ENCODE measurements at regions not wholly inside any gene's neighbourhood (a gene's known extent, or its start where the extent isn't known, plus 50 kb on each side); places are given as distances from the start of the nearest gene placed in this dataset.

DNA sequence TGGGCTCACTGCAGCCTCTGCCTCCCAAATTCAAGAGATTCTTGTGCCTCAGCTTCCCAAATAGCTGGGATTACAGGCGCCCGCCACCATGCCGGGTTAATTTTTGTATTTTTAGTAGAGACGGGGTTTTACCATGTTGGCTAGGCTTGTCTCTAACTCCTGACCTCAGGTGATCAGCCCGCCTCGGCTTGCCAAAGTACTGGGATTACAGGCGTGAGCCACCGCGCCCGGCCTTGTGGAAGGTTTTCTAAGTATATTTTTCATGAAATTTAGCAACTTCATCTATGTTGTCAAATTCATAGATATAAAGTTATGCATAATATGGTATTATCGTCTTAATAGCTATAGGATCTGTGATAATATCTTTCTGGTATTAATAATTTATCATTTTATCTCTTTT, 275.6 kb upstream of the GRM7 start:
- H3K4me1 ChIP-seq (ENCODE audit: control insufficient read depth, extremely low read depth, insufficient read depth, low read length) = no peaks in the 10 kb centered on the region
- ChIA-PET POLR2A (no interaction called here), CTCF (no interaction called here)
- dilution Hi-C loops (cut with MboI; ENCODE audit: extremely low pct_ligation_motif_present, low sequenced_read_pairs) (no loop called here), intact Hi-C loops (cut with micrococcal nuclease) (no loop called here)
- H3K4me2 ChIP-seq (ENCODE audit: insufficient read depth, low read length) = no peak overlapping the region
- no peak for TF ChIP-seq MAX (IDR thresholded peaks at IDR 0.05; ENCODE audit: insufficient read depth, insufficient read length)
- no peak for TF ChIP-seq EZH2 (IDR thresholded peaks at IDR 0.05; ENCODE audit: borderline replicate concordance, low read depth, low read length, severe bottlenecking)
- no peak for TF ChIP-seq JUN (IDR thresholded peaks at IDR 0.05; ENCODE audit: borderline replicate concordance, insufficient read depth, insufficient read length, low read depth)
- no peak for TF ChIP-seq POLR2AphosphoS5 (IDR thresholded peaks at IDR 0.05; ENCODE audit: insufficient read depth, low read depth, low read length)
- TF ChIP-seq, protein P1, sequence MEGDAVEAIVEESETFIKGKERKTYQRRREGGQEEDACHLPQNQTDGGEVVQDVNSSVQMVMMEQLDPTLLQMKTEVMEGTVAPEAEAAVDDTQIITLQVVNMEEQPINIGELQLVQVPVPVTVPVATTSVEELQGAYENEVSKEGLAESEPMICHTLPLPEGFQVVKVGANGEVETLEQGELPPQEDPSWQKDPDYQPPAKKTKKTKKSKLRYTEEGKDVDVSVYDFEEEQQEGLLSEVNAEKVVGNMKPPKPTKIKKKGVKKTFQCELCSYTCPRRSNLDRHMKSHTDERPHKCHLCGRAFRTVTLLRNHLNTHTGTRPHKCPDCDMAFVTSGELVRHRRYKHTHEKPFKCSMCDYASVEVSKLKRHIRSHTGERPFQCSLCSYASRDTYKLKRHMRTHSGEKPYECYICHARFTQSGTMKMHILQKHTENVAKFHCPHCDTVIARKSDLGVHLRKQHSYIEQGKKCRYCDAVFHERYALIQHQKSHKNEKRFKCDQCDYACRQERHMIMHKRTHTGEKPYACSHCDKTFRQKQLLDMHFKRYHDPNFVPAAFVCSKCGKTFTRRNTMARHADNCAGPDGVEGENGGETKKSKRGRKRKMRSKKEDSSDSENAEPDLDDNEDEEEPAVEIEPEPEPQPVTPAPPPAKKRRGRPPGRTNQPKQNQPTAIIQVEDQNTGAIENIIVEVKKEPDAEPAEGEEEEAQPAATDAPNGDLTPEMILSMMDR (IDR thresholded peaks at IDR 0.05; ENCODE audit: extremely low read depth in 1 of 2, insufficient read depth in 1 of 2, low read depth in 1 of 2, low read length in 2 of 2) = no peak
- TF ChIP-seq FOS (IDR thresholded peaks at IDR 0.05; ENCODE audit: borderline replicate concordance, insufficient read depth, low read length) = no peak
- TF ChIP-seq POLR2A (IDR thresholded peaks at IDR 0.05; ENCODE audit: low read depth, low read length) = no peak
- TF ChIP-seq GATA2 (IDR thresholded peaks at IDR 0.05; ENCODE audit: insufficient read depth, insufficient read length, low read depth, low read length) = no peak
- no peak for TF ChIP-seq MYC (IDR thresholded peaks at IDR 0.05; ENCODE audit: low read depth, low read length)
- no TSS peak for BruUV-seq (replicated peaks)
- no peak overlapping the region for H2AFZ ChIP-seq (ENCODE audit: low read depth, low read length)
- DNase-seq (ENCODE audit: low read depth, low spot score) = no peak
- no peak overlapping the region for H3K27ac ChIP-seq (ENCODE audit: insufficient read depth, low read depth, low read length)
- no peaks in the 10 kb centered on the region for H3K36me3 ChIP-seq (ENCODE audit: control insufficient read depth in 2 of 2, extremely low read depth in 1 of 2, insufficient read depth in 2 of 2, low read length in 2 of 2)
- no peaks in the 10 kb centered on the region for H3K27me3 ChIP-seq (ENCODE audit: control insufficient read depth in 2 of 2, insufficient read depth in 2 of 2, low read length in 2 of 2)
- no peak for FAIRE-seq
- H3K9me3 ChIP-seq (replicated peaks; ENCODE audit: control insufficient read depth, insufficient read depth, low read length) = no peaks in the 10 kb centered on the region
- no peak overlapping the region for H3K4me3 ChIP-seq (replicated peaks in 1 of 3; ENCODE audit: insufficient read depth in 1 of 3, low read depth in 1 of 3, low read length in 3 of 3)
- H3K79me2 ChIP-seq (ENCODE audit: control insufficient read depth, insufficient read depth, low read length) = no peaks in the 10 kb centered on the region
- no peaks in the 10 kb centered on the region for H4K20me1 ChIP-seq (replicated peaks; ENCODE audit: control insufficient read depth, extremely low read depth, insufficient read depth, low read length)
- no peaks in the 10 kb centered on the region for H3K9me1 ChIP-seq (replicated peaks; ENCODE audit: control insufficient read depth, extremely low read depth, insufficient read depth, low read length)
- no peak overlapping the region for H3K9ac ChIP-seq (replicated peaks; ENCODE audit: extremely low read depth, insufficient read depth, low read length)

Data from endothelial cell of umbilical vein (primary cell).